ENCODE measurements at regions not wholly inside any gene's neighbourhood (a gene's known extent, or its start where the extent isn't known, plus 50 kb on each side); places are given as distances from the start of the nearest gene placed in this dataset.

GRCh38 chr6:44603044-44603686 is 215.7 kb downstream of the CDC5L start:
- peak; percentile 14 for DNase-seq (ENCODE audit: low spot score)
- no peak for ATAC-seq

GRCh38 chr6:44606504-44606903 is 219.0 kb downstream of the CDC5L start:
- DNase-seq (ENCODE audit: low spot score) (peak; percentile 33), ATAC-seq (no peak)

GRCh38 chr6:44606976-44607375 is 219.5 kb downstream of the CDC5L start:
- no peak for ATAC-seq
- peak; percentile 8 for DNase-seq (ENCODE audit: low spot score)

- DNase-seq (ENCODE audit: low spot score), result no peak
- ATAC-seq, result no peak
Measured at GRCh38 chr6:44608175-44608574, 220.7 kb downstream of the CDC5L start.

- no peak for ATAC-seq
- DNase-seq (ENCODE audit: low spot score), result no peak
Measured at GRCh38 chr6:44609051-44609612, 221.6 kb downstream of the CDC5L start.

GRCh38 chr6:44614396-44614795 is 226.9 kb downstream of the CDC5L start:
- DNase-seq (ENCODE audit: low spot score) (no peak), ATAC-seq (no peak)

GRCh38 chr6:44615621-44616020 is 228.1 kb downstream of the CDC5L start:
- ATAC-seq, result no peak

GRCh38 chr6:44617416-44617815 is 229.9 kb downstream of the CDC5L start:
- ATAC-seq (no peak), DNase-seq (ENCODE audit: low spot score) (no peak)

More at GRCh38 chr6:44615621-44616020, 228.1 kb downstream of the CDC5L start:
- no peak for DNase-seq (ENCODE audit: low spot score)

- no peak for ATAC-seq
Measured at GRCh38 chr6:44618371-44618770, 230.9 kb downstream of the CDC5L start.

GRCh38 chr6:44620922-44621321 is 233.4 kb downstream of the CDC5L start:
- no peak for DNase-seq (ENCODE audit: low spot score)

More at GRCh38 chr6:44618371-44618770, 230.9 kb downstream of the CDC5L start:
- DNase-seq (ENCODE audit: low spot score), result no peak

GRCh38 chr6:44621846-44622245 is 234.3 kb downstream of the CDC5L start:
- DNase-seq (ENCODE audit: low spot score) (no peak), ATAC-seq (no peak)

More at GRCh38 chr6:44620922-44621321, 233.4 kb downstream of the CDC5L start:
- ATAC-seq, result no peak

GRCh38 chr6:44622555-44622954 is 235.0 kb downstream of the CDC5L start:
- ATAC-seq, result no peak
- no peak for DNase-seq (ENCODE audit: low spot score)

GRCh38 chr6:44622956-44623355 is 235.4 kb downstream of the CDC5L start:
- ATAC-seq, result no peak
- no peak for DNase-seq (ENCODE audit: low spot score)

GRCh38 chr6:44624226-44624625 is 236.7 kb downstream of the CDC5L start:
- ATAC-seq (no peak), DNase-seq (ENCODE audit: low spot score) (no peak)

- DNase-seq (ENCODE audit: low spot score) (no peak), ATAC-seq (no peak)
Measured at GRCh38 chr6:44624936-44625573, 237.5 kb downstream of the CDC5L start.

- no peak for DNase-seq (ENCODE audit: low spot score)
- no peak for ATAC-seq
Measured at GRCh38 chr6:44625996-44626395, 238.5 kb downstream of the CDC5L start.

GRCh38 chr6:44626616-44627015 is 239.1 kb downstream of the CDC5L start:
- ATAC-seq, result no peak
- DNase-seq (ENCODE audit: low spot score), result no peak

- ATAC-seq, result peak; percentile 41
- no peak for DNase-seq (ENCODE audit: low spot score)
Measured at GRCh38 chr6:44627091-44627882, 239.8 kb downstream of the CDC5L start.

GRCh38 chr6:44627883-44628271 is 240.4 kb downstream of the CDC5L start:
- ATAC-seq (no peak), DNase-seq (ENCODE audit: low spot score) (no peak)

GRCh38 chr6:44628347-44628746 is 240.8 kb downstream of the CDC5L start:
- no peak for ATAC-seq
- DNase-seq (ENCODE audit: low spot score), result no peak

- ATAC-seq (no peak), DNase-seq (ENCODE audit: low spot score) (no peak)
Measured at GRCh38 chr6:44629636-44630035, 242.1 kb downstream of the CDC5L start.

Data from left lobe of liver (tissue), 2 donors.